ENCODE measurements at regions not wholly inside any gene's neighbourhood (a gene's known extent, or its start where the extent isn't known, plus 50 kb on each side); places are given as distances from the start of the nearest gene placed in this dataset.

- Histone ChIP-seq H3K27me3 (replicated peaks; ENCODE audit: insufficient read depth, low read length) (no peaks in the 10 kb centered on the region), H3K4me3 (ENCODE audit: low read length) (no peak overlapping the region), H4K20me1 (ENCODE audit: insufficient read depth, low read length) (no peaks in the 10 kb centered on the region), H3K9ac (ENCODE audit: low read length) (no peak overlapping the region), H3K27ac (ENCODE audit: low read length) (no peak overlapping the region), H3K4me2 (ENCODE audit: low read depth, low read length) (no peak overlapping the region), H3K36me3 (replicated peaks; ENCODE audit: insufficient read depth, low read length) (no peaks in the 10 kb centered on the region), H3K4me1 (ENCODE audit: low read length) (peaks cover 15% of the 10 kb centered on the region), H3F3A (ENCODE audit: insufficient read depth, low read length) (no peaks in the 10 kb centered on the region), H2AFZ (ENCODE audit: low read length) (no peak overlapping the region), H3K79me2 (ENCODE audit: low read length) (no peaks in the 10 kb centered on the region), H3K9me3 (replicated peaks; ENCODE audit: insufficient read depth, low read length) (no peaks in the 10 kb centered on the region), H3K9me2 (replicated peaks; ENCODE audit: insufficient read depth, low read length) (no peaks in the 10 kb centered on the region)
- DNase-seq: no peak
- TF ChIP-seq EZH2 (optimal IDR thresholded peaks at IDR 0.05; ENCODE audit: low read depth, low read length): no peak
- TF ChIP-seq, protein P1, sequence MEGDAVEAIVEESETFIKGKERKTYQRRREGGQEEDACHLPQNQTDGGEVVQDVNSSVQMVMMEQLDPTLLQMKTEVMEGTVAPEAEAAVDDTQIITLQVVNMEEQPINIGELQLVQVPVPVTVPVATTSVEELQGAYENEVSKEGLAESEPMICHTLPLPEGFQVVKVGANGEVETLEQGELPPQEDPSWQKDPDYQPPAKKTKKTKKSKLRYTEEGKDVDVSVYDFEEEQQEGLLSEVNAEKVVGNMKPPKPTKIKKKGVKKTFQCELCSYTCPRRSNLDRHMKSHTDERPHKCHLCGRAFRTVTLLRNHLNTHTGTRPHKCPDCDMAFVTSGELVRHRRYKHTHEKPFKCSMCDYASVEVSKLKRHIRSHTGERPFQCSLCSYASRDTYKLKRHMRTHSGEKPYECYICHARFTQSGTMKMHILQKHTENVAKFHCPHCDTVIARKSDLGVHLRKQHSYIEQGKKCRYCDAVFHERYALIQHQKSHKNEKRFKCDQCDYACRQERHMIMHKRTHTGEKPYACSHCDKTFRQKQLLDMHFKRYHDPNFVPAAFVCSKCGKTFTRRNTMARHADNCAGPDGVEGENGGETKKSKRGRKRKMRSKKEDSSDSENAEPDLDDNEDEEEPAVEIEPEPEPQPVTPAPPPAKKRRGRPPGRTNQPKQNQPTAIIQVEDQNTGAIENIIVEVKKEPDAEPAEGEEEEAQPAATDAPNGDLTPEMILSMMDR (IDR thresholded peaks at IDR 0.05; ENCODE audit: low read length): no peak
- no peak for TF ChIP-seq EZH2phosphoT487 (IDR thresholded peaks at IDR 0.05; ENCODE audit: low read length)
These were observed 238.3 kb upstream of the NR2F2 start for GRCh38 chr15:96092186-96092585.

DNA sequence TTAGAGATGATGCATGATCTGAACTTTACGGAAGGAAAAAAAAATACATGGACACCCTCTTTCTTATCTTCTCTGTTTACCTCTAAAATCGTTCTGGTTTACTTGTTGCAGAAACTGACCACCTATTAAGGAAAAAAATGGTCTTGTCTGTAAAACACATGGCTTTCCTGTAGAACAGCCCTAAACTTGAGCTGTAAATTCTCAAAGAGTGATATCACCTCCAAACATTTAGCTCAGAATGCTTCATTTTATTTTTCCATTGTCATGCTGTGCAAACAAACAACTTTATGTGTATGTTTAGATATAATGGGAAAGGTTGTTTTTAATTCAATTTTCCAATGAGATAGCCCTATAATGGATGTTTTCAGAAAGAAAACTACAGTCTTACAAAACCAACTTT is 237.4 kb upstream of the NR2F2 start:
- no peak overlapping the region for H2AFZ ChIP-seq (ENCODE audit: low read length)
- no peaks in the 10 kb centered on the region for H3K27me3 ChIP-seq (replicated peaks; ENCODE audit: insufficient read depth, low read length)
- H3K36me3 ChIP-seq (replicated peaks; ENCODE audit: insufficient read depth, low read length): no peaks in the 10 kb centered on the region
- H3F3A ChIP-seq (ENCODE audit: insufficient read depth, low read length): no peaks in the 10 kb centered on the region
- no peak overlapping the region for H3K4me3 ChIP-seq (ENCODE audit: low read length)
- no peak for DNase-seq
- no peaks in the 10 kb centered on the region for H3K79me2 ChIP-seq (ENCODE audit: low read length)
- H4K20me1 ChIP-seq (ENCODE audit: insufficient read depth, low read length): no peaks in the 10 kb centered on the region
- no peaks in the 10 kb centered on the region for H3K9me3 ChIP-seq (replicated peaks; ENCODE audit: insufficient read depth, low read length)
- H3K4me1 ChIP-seq (ENCODE audit: low read length): peaks cover 6% of the 10 kb centered on the region
- no peaks in the 10 kb centered on the region for H3K9me2 ChIP-seq (replicated peaks; ENCODE audit: insufficient read depth, low read length)
- TF ChIP-seq EZH2phosphoT487 (IDR thresholded peaks at IDR 0.05; ENCODE audit: low read length) (no peak), EZH2 (optimal IDR thresholded peaks at IDR 0.05; ENCODE audit: low read depth, low read length) (no peak)
- TF ChIP-seq, protein P1 (IDR thresholded peaks at IDR 0.05; ENCODE audit: low read length): no peak
- no peak overlapping the region for H3K9ac ChIP-seq (ENCODE audit: low read length)
- H3K27ac ChIP-seq (ENCODE audit: low read length): no peak overlapping the region
- no peak overlapping the region for H3K4me2 ChIP-seq (ENCODE audit: low read depth, low read length)

DNA sequence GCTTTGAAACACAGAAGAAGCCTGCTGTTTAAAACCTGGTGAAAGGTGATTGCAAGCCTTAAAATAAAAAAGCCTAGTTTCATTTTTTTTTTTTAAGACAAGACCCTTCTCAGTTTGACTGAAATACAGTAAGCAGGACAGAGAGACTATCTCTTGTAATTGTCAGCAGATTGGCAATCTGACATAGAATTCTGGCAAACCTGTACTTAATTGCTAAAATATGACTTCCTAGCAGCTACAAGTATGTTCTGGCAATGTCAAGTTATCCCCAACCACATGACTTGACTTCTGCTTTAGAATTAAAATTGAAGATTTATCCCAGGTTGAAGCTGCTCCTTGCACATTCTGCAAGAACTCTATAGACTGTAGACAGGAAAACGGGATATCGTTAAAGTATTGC is 232.8 kb upstream of the NR2F2 start:
- Histone ChIP-seq H3K9me2 (replicated peaks; ENCODE audit: insufficient read depth, low read length) (no peaks in the 10 kb centered on the region), H3K9me3 (replicated peaks; ENCODE audit: insufficient read depth, low read length) (no peaks in the 10 kb centered on the region), H3K9ac (ENCODE audit: low read length) (no peak overlapping the region), H3F3A (ENCODE audit: insufficient read depth, low read length) (no peaks in the 10 kb centered on the region), H3K4me2 (ENCODE audit: low read depth, low read length) (no peak overlapping the region), H3K4me3 (ENCODE audit: low read length) (no peak overlapping the region), H3K79me2 (ENCODE audit: low read length) (no peaks in the 10 kb centered on the region), H4K20me1 (ENCODE audit: insufficient read depth, low read length) (no peaks in the 10 kb centered on the region), H2AFZ (ENCODE audit: low read length) (no peak overlapping the region), H3K4me1 (ENCODE audit: low read length) (no peaks in the 10 kb centered on the region), H3K36me3 (replicated peaks; ENCODE audit: insufficient read depth, low read length) (no peaks in the 10 kb centered on the region), H3K27ac (ENCODE audit: low read length) (no peak overlapping the region), H3K27me3 (replicated peaks; ENCODE audit: insufficient read depth, low read length) (no peaks in the 10 kb centered on the region)
- TF ChIP-seq EZH2 (optimal IDR thresholded peaks at IDR 0.05; ENCODE audit: low read depth, low read length): no peak
- TF ChIP-seq EZH2phosphoT487 (IDR thresholded peaks at IDR 0.05; ENCODE audit: low read length): no peak
- TF ChIP-seq, protein P1 (IDR thresholded peaks at IDR 0.05; ENCODE audit: low read length): no peak
- DNase-seq: no peak

All from MM.1S (cell line).